Thyroid gland (tissue), 4 donors: ENCODE measurements at regions not wholly inside any gene's neighbourhood (a gene's known extent, or its start where the extent isn't known, plus 50 kb on each side); places are given as distances from the start of the nearest gene placed in this dataset.

Experiments used
- POLR2A ChIP-seq, 2 donors: fragments of 450-650 bp; IDR thresholded peaks; one replicate each; pipeline ENCODE4 v1.6.1; 2017; ENCODE audit warnings: antibody characterized with exemption in 2 of 2, mild to moderate bottlenecking in 2 of 2, moderate library complexity in 1 of 2
- TF ChIP-seq, protein P1 (sequence below), 6 experiments: fragments of 200-600 bp in 3 of 6; fragments of 450-650 bp in 3 of 6; sonication (generic) in 3 of 6; IDR thresholded peaks; one replicate each; pipeline ENCODE4 v1.5.1; 2016 to 2019; ENCODE audit warnings: antibody characterized with exemption in 6 of 6, mild to moderate bottlenecking in 2 of 6, inconsistent platforms in 1 of 6, moderate library complexity in 1 of 6

DNA sequence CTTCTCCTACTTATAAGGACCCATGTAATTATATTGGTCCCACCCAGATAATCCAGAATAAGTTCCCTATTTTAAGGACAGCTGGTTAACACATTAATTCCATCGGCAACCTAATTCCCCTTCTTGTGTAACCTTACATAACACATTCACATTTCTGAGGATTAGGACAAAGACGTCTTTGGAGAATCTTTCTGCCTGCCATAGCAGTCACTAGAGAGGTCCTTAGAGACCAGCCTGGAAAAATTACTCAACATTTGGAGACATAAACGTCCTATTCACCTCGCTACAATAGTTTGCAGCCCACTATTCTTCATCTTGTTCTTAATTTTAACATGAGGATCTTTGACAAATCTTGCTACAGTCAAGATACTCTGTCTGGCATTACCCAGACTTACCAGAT, 100.1 kb downstream of the MAFB start:
- TF ChIP-seq, protein P1, sequence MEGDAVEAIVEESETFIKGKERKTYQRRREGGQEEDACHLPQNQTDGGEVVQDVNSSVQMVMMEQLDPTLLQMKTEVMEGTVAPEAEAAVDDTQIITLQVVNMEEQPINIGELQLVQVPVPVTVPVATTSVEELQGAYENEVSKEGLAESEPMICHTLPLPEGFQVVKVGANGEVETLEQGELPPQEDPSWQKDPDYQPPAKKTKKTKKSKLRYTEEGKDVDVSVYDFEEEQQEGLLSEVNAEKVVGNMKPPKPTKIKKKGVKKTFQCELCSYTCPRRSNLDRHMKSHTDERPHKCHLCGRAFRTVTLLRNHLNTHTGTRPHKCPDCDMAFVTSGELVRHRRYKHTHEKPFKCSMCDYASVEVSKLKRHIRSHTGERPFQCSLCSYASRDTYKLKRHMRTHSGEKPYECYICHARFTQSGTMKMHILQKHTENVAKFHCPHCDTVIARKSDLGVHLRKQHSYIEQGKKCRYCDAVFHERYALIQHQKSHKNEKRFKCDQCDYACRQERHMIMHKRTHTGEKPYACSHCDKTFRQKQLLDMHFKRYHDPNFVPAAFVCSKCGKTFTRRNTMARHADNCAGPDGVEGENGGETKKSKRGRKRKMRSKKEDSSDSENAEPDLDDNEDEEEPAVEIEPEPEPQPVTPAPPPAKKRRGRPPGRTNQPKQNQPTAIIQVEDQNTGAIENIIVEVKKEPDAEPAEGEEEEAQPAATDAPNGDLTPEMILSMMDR (IDR thresholded peaks at IDR 0.05), result no peak
- TF ChIP-seq POLR2A (IDR thresholded peaks at IDR 0.05), result no peak
